RPMI8226 (cell line): ENCODE measurements at regions not wholly inside any gene's neighbourhood (a gene's known extent, or its start where the extent isn't known, plus 50 kb on each side); places are given as distances from the start of the nearest gene placed in this dataset.

Experiments
- DNase-seq: peaks from one replicate; pipeline ENCODE4 v3.0.0-alpha.2; 2015

DNA sequence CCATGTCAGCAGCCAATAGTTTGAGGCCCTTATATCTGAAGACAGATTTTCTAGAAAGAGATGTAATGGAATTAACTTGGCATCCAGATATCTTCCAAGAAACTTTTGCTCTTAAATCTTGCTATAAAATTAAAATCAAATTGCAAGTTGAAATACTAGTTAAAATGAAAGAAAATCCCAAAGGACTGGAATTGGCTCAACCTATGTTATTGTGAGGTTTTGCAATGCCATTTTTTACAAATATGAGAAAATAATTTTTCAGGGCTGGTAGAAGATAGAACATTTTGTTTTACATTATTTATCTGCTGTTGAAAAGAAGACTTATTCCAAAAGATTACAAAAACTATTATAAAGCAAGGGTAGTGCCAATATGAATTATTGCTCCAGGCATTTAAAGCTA, 92.2 kb upstream of the AGTR1 start:
- DNase-seq = no peak

DNA sequence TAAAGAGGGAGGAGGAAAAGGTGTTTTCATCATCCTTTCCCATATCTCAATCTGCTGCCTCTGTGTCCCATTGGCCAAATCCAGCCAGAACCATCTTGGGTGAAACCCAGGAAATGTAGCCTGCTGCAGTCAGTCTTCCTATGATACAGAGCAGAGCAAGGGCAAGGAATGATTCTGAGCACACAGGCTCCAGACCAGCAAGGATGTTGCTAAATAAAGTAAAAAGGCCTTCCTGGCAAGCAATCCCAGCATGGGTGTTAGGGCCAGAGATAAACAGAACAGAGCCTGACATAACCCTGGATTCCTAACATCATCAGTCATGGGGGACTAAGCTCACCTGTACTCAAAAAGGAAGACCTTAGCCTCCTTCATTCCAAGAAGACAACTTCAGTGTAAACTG, 90.7 kb upstream of the AGTR1 start:
- no peak for DNase-seq

GRCh38 chr3:148607491-148607890, 90.2 kb upstream of the AGTR1 start:
- DNase-seq = no peak

DNA sequence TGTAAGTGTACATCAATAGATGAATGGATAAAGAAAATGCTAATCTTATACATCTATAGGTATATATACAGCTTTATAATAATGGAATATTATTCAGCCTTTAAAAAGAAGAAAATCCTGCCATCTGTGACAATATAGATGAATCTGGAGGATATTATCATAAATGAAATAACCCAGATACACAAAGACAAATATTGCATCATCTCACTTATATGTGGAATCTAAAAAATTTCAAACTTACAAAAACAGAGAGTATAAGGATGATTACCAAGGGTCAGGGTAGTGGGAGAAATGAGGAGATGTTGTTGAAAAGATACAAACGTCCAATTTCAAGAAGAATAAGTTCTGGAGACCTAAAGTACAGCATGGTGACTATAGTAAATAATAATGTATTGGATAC, 85.4 kb upstream of the AGTR1 start:
- DNase-seq = no peak

DNA sequence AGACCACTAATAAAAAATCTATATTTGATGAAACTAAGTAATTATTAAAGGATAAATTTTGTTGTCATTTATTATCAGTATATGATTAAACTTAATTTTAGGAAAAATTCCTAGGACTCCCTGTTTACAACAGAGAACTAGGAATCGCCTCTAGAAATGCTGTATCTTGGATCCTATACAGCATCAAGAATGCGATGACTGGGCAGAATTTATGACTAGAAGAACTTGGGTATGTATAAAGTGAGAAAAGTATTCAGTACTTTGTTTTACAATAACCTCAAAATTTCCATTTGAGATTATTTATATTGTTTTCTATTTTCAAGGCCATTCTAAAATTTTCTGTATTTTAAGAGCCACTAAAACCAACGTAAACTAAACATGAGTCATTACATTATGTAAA, 82.3 kb upstream of the AGTR1 start:
- DNase-seq = no peak

- no peak for DNase-seq
Observed at GRCh38 chr3:148625095-148625736, 72.5 kb upstream of the AGTR1 start.

GRCh38 chr3:148625991-148626390, 71.7 kb upstream of the AGTR1 start:
- no peak for DNase-seq

DNA sequence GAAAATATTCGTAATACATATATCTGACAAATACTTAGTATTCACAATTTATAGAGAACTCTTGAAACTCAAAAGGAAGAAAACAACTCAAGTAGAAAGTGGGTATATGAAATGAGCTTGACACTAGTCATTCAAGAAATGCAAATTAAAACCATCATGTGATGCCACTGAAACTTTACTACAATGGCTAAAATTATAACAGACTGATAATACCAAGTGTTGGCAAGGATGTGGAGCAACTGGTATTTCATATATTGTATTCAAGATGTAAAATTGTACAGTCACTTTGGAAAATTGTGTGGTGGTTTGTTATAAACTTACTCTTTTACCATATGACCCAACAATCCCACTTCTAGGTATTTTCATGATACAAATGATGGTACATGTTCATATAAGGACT, 68.7 kb upstream of the AGTR1 start:
- DNase-seq = no peak

GRCh38 chr3:148631124-148631903, 66.4 kb upstream of the AGTR1 start:
- no peak for DNase-seq

GRCh38 chr3:148641722-148642121, 56.0 kb upstream of the AGTR1 start:
- DNase-seq = no peak

DNA sequence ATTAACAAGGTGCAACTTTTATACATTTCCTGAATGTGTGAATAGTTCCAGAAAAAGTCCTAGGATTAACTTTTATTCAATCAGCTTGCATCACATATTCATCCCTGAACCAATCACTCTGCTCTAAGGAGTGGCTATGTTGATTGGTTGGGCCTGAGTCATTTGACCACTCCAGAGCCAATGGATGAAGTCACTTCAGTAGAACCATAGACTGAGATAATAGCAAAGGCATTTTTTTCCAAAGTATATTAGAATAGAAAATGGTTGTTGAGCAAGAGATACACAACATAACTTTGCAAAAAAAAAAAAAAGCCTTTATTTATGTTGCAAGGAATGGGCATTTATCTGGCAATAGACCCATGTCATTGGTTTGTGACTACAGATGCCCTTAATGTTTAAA, 55.5 kb upstream of the AGTR1 start:
- no peak for DNase-seq

GRCh38 chr3:148642616-148643015, 55.1 kb upstream of the AGTR1 start:
- DNase-seq = no peak

GRCh38 chr3:148643389-148643840, 54.3 kb upstream of the AGTR1 start:
- no peak for DNase-seq

GRCh38 chr3:148646126-148646665, 51.5 kb upstream of the AGTR1 start:
- DNase-seq = no peak
